Adrenal gland (tissue), 5 donors: ENCODE measurements at regions not wholly inside any gene's neighbourhood (a gene's known extent, or its start where the extent isn't known, plus 50 kb on each side); places are given as distances from the start of the nearest gene placed in this dataset.

Experiments
- POLR2A ChIP-seq, 2 donors: fragments of 450-650 bp; IDR thresholded peaks; one replicate each; pipeline ENCODE4 v1.6.1; 2017; ENCODE audit warnings: antibody characterized with exemption in 2 of 2, mild to moderate bottlenecking in 2 of 2, moderate library complexity in 1 of 2
- TF ChIP-seq, protein P1 (sequence below), 6 experiments: fragments of 450-650 bp in 4 of 6; fragments of 200-600 bp in 2 of 6; sonication (generic) in 1 of 6; IDR thresholded peaks; 1 replicate in 5 of 6; 2 replicates in 1 of 6; pipeline versions ENCODE4 v1.5.1 to v1.8.0; 2016 to 2021; ENCODE audit warnings: antibody characterized with exemption in 6 of 6, mild to moderate bottlenecking in 2 of 6, moderate library complexity in 1 of 6
- donor health status: DM: no; HTN: no; CAD: no.

DNA sequence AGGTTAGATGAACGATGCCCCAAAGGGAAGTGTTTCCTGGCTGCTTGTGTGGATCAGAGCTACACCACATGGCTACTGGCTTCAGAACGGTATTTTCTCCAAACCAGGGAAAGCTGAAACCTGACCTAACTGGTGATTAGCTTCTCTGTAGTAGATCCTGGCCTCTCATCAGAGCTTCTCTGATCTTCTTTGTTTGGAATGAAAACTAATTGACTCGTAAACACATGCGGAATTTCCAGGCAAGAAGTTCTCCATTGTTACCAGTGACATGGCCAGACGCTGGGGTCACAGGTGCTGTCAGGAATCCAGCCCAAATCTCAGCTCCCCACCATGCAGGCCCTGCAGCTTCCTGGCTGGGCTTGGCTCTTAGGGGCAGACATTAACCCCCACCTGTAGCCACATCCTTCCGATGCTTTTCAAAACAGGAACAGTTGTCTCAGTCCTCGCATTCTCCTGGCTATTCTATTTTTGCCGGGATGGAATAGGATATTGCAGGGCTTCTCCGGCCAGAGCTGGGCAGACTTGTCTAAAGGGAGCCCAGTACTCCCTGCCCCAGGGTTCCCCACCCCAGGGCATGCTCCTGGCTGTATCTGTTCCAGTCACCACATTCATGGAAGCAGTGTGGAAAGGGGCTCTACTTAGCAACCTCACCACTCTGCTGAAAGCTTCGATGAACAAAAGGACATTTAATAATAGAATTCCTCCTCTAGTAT, 305.4 kb upstream of the F9 start:
- TF ChIP-seq, protein P1, sequence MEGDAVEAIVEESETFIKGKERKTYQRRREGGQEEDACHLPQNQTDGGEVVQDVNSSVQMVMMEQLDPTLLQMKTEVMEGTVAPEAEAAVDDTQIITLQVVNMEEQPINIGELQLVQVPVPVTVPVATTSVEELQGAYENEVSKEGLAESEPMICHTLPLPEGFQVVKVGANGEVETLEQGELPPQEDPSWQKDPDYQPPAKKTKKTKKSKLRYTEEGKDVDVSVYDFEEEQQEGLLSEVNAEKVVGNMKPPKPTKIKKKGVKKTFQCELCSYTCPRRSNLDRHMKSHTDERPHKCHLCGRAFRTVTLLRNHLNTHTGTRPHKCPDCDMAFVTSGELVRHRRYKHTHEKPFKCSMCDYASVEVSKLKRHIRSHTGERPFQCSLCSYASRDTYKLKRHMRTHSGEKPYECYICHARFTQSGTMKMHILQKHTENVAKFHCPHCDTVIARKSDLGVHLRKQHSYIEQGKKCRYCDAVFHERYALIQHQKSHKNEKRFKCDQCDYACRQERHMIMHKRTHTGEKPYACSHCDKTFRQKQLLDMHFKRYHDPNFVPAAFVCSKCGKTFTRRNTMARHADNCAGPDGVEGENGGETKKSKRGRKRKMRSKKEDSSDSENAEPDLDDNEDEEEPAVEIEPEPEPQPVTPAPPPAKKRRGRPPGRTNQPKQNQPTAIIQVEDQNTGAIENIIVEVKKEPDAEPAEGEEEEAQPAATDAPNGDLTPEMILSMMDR (IDR thresholded peaks at IDR 0.05): no peak
- TF ChIP-seq POLR2A (IDR thresholded peaks at IDR 0.05): no peak
